ENCODE measurements at regions not wholly inside any gene's neighbourhood (a gene's known extent, or its start where the extent isn't known, plus 50 kb on each side); places are given as distances from the start of the nearest gene placed in this dataset.

GRCh38 chr3:148246291-148246923 is 451.3 kb upstream of the AGTR1 start:
- WGBS (ENCODE audit: insufficient coverage, low coverage, low lambda C conversion rate, missing lambda C conversion rate), result 34% methylated on average over 3 of the region's 3 CpGs
- DNase-seq (no peak), ATAC-seq (no peak)
- Histone ChIP-seq H3K36me3 (no peaks in the 10 kb centered on the region), H3K4me3 (no peak overlapping the region), H3K27ac (no peak overlapping the region), H3K9me3 (no peaks in the 10 kb centered on the region), H3K4me1 (no peaks in the 10 kb centered on the region), H3K27me3 (no peaks in the 10 kb centered on the region)
- intact Hi-C loops (cut with DNase I), result no loop called here
- TF ChIP-seq POLR2A (IDR thresholded peaks at IDR 0.05), result no peak
- TF ChIP-seq CTCF (IDR thresholded peaks at IDR 0.05), result no peak

- no peaks in the 10 kb centered on the region for H3K27me3 ChIP-seq
- no peaks in the 10 kb centered on the region for H3K36me3 ChIP-seq
- DNase-seq, result no peak
- no peaks in the 10 kb centered on the region for H3K4me1 ChIP-seq
- no peak overlapping the region for H3K4me3 ChIP-seq
- TF ChIP-seq POLR2A (IDR thresholded peaks at IDR 0.05), result no peak
- TF ChIP-seq CTCF (IDR thresholded peaks at IDR 0.05), result no peak
- H3K27ac ChIP-seq, result no peak overlapping the region
- 87% methylated on average over 2 of the region's 2 CpGs for WGBS (ENCODE audit: insufficient coverage, low coverage, low lambda C conversion rate, missing lambda C conversion rate)
- intact Hi-C loops (cut with DNase I), result no loop called here
- no peak for ATAC-seq
- no peaks in the 10 kb centered on the region for H3K9me3 ChIP-seq
Observed at GRCh38 chr3:148253713-148254112, 444.0 kb upstream of the AGTR1 start.

GRCh38 chr3:148254402-148254801 is 443.3 kb upstream of the AGTR1 start:
- no peaks in the 10 kb centered on the region for H3K36me3 ChIP-seq
- WGBS (ENCODE audit: insufficient coverage, low coverage, low lambda C conversion rate, missing lambda C conversion rate), result 61% methylated on average over 2 of the region's 2 CpGs
- ATAC-seq (no peak), DNase-seq (no peak)
- H3K27me3 ChIP-seq, result no peaks in the 10 kb centered on the region
- no peaks in the 10 kb centered on the region for H3K4me1 ChIP-seq
- no peaks in the 10 kb centered on the region for H3K9me3 ChIP-seq
- TF ChIP-seq CTCF (IDR thresholded peaks at IDR 0.05), result no peak
- no peak for TF ChIP-seq POLR2A (IDR thresholded peaks at IDR 0.05)
- intact Hi-C loops (cut with DNase I), result no loop called here
- H3K27ac ChIP-seq, result no peak overlapping the region
- no peak overlapping the region for H3K4me3 ChIP-seq

GRCh38 chr3:148255981-148256969 is 441.4 kb upstream of the AGTR1 start:
- DNase-seq (no peak), ATAC-seq (no peak)
- Histone ChIP-seq H3K27me3 (no peaks in the 10 kb centered on the region), H3K9me3 (no peaks in the 10 kb centered on the region), H3K36me3 (no peaks in the 10 kb centered on the region), H3K4me1 (no peaks in the 10 kb centered on the region), H3K27ac (no peak overlapping the region), H3K4me3 (no peak overlapping the region)
- no peak for TF ChIP-seq CTCF (IDR thresholded peaks at IDR 0.05)
- TF ChIP-seq POLR2A (IDR thresholded peaks at IDR 0.05), result no peak
- intact Hi-C loops (cut with DNase I), result no loop called here
- WGBS (ENCODE audit: insufficient coverage, low coverage, low lambda C conversion rate, missing lambda C conversion rate), result 45% methylated on average over 6 of the region's 6 CpGs
